ENCODE measurements at regions not wholly inside any gene's neighbourhood (a gene's known extent, or its start where the extent isn't known, plus 50 kb on each side); places are given as distances from the start of the nearest gene placed in this dataset.
"Not testable (repeated sequence)": the region's sequence is repeated elsewhere in the genome, so short reads cannot be mapped to it uniquely, and the experiment has no call there.

DNA sequence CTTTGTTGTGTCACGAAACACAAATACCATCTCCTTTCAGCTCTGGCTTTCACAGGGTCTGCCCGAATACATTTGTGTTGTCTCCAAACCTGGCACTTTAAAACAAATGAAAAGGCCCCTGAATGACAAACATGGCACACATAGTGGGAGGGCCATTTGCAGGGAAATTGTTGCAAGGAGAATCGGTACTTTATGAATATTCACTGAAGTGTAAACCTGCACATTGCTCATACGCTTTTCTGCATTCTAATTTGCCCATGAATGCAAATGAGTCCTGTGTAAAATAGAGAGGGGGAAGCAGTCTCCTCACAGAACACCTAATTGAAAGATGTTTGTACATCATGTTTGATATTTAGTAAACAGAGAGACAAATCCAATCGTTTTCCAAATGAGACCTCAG is 82.7 kb upstream of the PCDH8 start:
- DNase-seq (ENCODE audit: low read depth) = no peak

DNA sequence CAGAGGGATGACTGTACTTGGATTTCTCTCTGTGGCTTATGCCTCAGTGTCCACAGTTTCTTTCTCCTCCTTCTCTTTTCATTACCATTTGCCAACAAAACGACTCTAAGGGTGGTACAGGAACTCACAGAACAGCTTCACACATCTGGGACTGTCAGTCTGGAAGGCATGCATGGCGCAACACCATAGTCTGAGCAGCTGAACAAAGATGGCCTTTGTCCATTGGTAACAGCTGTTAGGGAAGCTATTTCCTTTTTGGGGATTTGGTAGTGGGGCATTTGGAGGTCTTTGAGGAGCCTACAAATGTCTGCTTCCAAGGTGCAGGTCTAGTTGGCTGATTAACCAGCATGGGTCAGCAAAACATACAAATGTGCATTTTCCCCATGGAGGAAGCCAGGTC is 81.4 kb upstream of the PCDH8 start:
- DNase-seq (ENCODE audit: low read depth) = no peak

DNA sequence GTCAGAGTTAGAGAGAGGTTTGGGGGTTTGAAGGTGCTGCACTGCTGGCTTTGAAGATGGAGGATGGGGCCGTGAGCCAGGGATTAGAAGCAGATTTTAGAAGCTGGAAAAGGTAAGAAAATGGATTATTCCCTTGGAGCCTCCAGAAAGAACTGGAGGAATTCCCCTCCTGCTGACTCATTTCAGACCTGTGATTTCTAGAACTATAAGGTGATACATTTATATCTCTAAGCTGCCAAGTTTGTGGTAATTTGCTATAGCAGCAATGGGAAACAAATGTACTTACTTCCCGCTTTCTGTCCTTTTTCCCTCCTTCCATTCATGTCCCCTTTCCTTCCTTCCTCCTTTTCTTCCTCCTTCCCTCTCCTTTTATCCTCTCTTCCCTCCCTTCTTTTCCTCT is 78.5 kb upstream of the PCDH8 start:
- DNase-seq (ENCODE audit: low read depth) = no peak

DNA sequence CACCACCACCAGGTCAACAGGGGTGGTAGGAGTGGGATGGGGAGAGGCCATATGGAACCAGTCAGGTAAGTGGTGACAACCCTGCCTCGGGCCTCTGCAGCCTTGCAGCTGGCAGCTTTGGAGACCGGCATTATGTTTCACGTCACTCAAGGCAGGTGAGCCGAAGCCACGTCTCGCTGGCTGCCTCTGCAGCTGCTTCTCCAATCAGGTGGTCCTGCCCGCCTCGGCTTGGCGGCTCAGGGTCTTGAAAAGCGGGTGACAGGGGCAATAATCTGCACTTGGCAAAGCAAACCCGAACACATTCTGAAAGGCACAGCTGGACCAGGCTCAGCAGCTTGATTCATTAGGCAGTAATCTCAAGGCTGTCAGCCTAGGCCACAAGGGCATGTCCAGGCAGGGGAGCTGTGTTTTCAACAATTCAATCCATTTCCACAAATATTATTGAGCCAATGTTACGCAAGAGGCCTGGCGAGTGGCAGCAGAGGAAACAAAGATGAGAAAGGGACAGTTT is 77.4 kb upstream of the PCDH8 start:
- no peak for DNase-seq (ENCODE audit: low read depth)

DNA sequence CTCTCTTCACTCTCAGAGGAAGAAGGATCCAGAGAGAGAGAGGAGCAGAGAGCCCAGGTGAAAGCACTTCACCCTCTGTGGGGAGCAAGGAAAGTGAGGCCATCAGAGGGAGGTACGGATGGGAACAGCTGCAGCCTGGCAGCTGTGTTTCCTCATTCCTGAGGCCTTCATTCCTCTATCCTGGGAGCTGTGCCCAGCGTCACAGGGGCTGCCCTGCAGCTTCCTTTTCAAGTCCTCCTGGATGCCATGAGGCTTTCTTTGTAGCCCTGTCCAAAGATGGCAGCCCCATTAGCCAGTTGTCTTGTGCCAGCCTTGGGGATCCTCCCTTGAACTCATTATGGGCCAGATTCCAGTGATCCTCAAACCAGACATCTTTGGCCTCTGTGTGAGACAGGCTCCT is 76.8 kb upstream of the PCDH8 start:
- no peak for DNase-seq (ENCODE audit: low read depth)

DNA sequence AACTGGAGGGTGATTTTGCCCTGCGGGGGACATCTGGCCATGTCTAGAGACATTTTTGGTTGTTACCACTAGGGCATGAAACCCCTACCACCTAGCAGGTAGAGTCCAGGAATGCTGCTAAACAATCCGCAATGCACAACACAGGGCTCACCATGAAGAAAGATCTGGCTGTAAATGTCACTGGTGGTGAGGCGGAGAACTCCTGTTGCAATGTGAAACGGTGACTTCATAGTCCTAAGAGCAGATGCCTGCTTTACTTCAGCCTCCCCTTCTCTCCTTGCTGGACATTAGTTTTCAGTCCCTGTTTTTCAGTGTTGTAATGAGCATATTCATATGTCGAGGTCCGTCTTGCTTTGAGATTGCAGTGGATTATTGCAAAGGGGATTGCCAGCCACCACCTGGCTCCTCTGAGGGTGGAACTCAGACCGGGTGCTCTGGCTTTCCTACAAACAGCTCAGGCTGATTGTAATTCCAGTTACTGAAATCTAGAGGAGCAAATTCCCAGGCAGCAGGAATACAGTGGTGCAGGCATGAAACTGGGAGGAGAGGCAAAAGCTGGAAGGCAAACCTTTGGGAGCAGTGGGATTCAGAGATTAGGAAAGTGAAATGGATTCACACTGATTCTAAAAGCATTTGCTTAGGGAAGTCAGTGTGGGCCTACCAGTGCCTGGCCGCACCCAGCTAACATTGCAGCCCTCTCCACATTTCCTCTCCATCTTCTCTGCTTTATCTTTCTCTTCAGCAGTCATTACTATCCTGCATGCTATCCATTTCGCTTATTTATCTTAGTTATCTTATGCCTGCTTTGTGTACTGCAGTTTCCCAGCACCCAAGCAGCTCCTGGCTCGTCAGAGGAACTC is 76.1 kb upstream of the PCDH8 start:
- no peak for DNase-seq (ENCODE audit: low read depth)

DNA sequence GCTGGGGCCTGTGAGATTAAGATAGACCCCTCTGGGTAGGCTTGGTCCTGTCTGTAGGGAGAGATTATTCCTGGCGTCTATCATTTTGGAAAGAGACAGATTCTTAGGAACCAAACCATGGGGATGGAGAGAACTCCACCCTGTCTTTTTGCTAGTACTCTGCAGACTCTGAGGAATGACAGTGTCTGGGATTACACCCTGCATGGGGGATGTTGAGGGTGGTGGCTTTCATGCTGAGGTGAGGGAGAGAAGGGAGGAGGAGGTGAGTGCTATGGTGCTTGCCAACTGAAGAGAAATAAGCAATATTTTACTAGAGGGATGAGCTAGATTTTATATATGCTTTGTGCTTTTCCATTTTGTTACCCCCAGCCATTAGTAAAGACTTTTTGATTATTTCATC is 74.5 kb upstream of the PCDH8 start:
- DNase-seq (ENCODE audit: low read depth) = no peak

DNA sequence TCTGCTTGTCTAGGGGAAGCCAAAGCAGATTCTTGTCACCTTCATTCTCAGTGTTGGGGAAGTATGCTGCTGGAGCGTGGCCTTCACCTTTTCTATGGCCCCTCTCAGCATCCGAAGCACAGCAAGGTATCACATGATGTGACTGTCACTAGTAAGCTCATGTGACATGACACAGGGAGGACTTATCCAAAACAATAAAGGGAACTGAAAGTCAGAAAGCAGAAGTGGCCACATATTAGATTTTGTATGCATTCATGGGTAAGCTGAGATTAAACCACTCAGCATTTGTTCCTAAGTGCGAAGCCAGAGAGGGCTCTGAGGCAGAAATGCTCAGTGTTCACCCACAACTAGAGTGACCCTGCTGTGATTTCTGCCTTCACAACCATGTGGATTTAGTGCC is 72.8 kb upstream of the PCDH8 start:
- no peak for DNase-seq (ENCODE audit: low read depth)

DNA sequence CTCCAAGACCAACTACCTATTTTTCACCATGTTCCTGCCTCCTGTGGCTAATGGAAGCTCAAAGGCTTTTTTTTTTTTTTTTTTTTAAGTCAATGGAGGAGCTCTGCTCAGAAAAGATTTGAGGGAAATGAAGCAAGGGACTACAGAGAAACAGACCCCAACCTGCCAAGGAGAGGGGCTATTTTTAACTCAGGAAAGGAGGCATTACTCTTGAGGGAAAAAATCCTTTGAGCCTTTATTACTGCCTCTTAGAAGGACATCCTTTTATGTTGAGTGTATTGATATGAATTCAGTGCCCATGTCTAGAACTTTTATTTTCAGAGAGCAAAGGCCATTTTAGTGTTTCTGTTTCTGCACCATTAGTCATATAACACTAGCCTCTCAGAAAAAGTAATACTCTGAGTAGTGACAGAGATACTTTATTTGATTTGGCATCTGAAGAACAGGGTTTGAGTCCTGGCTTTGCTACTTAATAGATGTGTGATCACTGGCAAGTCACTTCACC is 68.1 kb upstream of the PCDH8 start:
- DNase-seq (ENCODE audit: low read depth) = no peak

DNA sequence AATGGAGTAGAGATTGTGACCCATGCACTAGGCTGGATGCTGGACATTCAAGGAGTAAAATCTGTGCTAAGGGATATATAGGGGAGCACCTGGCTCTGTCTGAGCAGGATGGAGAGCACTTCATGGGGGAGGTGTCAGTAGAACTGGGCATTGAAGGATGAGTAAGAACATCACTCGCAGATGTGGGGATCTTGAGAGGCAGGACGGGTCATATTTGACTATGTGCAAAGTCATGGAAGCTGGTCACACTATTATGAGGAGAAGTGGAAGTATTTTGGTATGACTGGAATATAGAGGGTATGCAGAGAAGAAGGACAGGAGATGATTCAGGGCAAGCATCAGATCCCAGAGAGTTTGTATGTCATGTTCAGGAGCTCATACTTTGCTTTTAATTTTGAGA is 62.9 kb upstream of the PCDH8 start:
- no peak for DNase-seq (ENCODE audit: low read depth)

DNA sequence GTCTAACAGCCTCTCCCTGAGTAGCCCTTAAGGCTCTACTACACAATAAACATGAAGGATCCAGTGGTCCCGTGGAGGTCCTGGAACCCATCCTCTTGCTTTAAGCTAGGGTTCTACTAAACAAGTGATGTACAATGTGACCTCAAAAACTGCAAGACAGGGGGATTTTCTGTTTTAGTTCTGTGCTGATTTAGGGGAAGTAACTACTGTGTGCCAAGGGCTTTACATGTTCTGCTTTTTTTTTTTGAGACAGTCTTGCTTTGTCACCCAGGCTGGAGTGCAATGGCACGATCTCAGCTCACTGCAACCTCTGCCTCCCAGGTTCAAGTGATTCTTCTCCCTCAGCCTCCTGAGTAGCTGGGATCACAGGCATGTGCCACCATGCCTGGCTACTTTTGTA is 61.9 kb upstream of the PCDH8 start:
- DNase-seq (ENCODE audit: low read depth) = not testable (repeated sequence)

DNA sequence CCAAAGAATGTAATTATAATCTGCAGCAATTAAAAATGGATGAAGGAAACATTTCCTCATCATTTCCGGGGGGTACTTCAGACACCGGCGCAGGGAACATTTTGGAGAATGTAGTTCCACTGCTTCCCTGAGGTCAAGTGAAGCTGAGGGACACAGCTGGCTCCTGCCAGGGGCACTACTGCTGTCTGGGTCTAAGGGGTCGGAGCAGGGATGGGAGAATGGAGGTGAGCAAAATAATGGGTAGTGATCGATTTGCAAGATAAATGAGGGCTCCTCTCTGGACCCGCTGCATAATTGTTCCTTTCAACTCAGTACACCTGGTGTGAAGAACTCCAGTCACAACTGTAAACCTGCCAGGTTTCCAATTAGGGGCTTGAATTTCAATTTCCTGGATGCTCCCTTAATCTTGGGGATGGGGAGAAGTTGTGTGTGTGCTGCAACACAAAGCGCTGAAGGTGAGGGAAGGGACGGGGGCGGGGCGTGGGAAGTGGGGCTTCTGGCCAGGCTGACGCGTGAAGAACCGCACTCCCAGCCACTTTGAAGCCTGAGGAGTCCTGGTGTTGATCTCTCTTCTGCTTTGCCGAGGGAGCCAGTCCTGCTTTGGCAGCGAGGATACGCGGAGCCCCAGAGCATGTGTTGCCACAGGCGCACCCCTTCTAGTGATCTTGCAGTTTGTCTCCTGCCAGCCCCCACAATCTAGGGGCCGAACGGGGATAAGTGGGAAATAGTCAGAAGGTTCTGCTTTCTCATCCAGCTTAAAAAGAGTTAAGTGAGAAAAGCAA is 57.9 kb upstream of the PCDH8 start:
- DNase-seq (ENCODE audit: low read depth) = no peak

DNA sequence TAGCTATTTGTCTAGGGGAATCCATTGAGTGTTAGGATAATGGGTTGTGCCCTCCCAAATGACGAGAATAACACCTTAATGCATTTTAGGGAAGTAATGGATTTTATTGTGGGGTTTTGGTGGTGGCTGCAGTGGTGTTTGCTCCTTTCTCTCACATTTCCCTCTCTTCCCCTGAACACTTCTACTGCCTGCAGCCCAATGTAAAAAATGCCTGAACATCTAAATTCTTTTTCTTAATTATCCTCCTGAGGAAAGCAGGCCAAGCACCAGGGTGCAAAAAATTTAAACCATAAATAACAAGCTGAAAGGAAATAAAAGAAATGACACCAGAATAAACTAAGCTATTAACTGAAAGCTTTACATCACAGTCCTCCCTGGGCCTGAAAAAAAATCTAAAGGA is 57.3 kb upstream of the PCDH8 start:
- DNase-seq (ENCODE audit: low read depth) = no peak

DNA sequence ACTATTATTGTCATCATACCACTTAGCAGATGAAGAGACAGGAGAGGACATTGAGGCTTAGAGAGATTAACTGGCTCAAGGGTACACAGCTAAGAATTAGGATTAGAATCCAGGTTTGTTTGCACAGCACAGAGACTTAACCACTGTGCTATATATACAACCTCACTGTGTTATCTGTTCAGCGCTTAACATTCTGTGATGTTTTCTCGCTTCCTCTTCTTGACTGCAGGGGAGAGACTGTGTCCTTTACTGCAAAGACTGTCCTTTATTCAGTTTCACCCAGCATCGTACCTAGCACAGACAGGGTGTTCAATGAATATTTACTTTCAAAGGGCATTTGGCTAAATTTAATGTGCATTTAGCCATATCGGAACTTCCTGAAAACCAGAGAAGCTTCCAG is 54.9 kb upstream of the PCDH8 start:
- no peak for DNase-seq (ENCODE audit: low read depth)

DNA sequence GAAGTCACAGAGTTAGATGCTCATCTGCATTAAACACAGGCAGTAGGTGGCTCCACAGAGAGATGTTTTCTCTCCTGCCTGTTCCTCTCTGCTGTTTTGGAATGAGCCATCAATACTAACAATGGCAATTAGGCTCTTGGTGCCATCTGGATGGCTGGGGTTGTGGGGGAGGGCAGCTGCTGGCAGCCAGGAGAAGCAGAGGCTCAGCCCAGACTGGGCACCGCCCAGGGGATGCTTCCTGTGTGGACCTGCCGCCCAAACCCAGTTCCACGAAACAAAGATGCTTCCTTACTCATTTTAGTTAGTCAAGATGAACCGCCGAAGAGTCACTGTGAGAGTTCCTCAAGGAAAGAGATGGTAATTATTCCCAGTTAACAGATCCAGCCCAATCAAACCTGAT is 50.8 kb upstream of the PCDH8 start:
- DNase-seq (ENCODE audit: low read depth) = no peak

All from stimulated activated CD4-positive, alpha-beta T cell treated with anti-CD3 and anti-CD28 coated beads, Interleukin-2, amount 100 ng/mL, for 4 hours (primary cell).